GM19395 (cell line): ENCODE measurements at regions not wholly inside any gene's neighbourhood (a gene's known extent, or its start where the extent isn't known, plus 50 kb on each side); places are given as distances from the start of the nearest gene placed in this dataset.

ENCODE experiments used
- ATAC-seq: cut with Tn5 transposase; IDR thresholded peaks from one replicate; pipeline ENCODE4 v1.9.1; 2021; ENCODE audit warnings: mild to moderate bottlenecking, moderate library complexity; ENCODE audit not compliant: unreplicated experiment

- no peak for ATAC-seq
Measured at GRCh38 chr4:138301536-138301935, 59.4 kb upstream of the SLC7A11 start.

GRCh38 chr4:138300616-138301015 is 58.5 kb upstream of the SLC7A11 start:
- ATAC-seq, result no peak

GRCh38 chr4:138299881-138300280 is 57.7 kb upstream of the SLC7A11 start:
- ATAC-seq, result no peak

GRCh38 chr4:138298866-138299265 is 56.7 kb upstream of the SLC7A11 start:
- ATAC-seq, result no peak

- no peak for ATAC-seq
Measured at GRCh38 chr4:138298431-138298830, 56.3 kb upstream of the SLC7A11 start.

- ATAC-seq, result no peak
Measured at GRCh38 chr4:138297743-138298405, 55.7 kb upstream of the SLC7A11 start.

- no peak for ATAC-seq
Measured at GRCh38 chr4:138292321-138292720, 50.2 kb upstream of the SLC7A11 start.
